MM.1S (cell line): ENCODE measurements at regions not wholly inside any gene's neighbourhood (a gene's known extent, or its start where the extent isn't known, plus 50 kb on each side); places are given as distances from the start of the nearest gene placed in this dataset.

Experiments
- CTCF ChIP-seq: fragments of 300-600 bp; sonication (generic); IDR thresholded peaks from 2 replicates; pipeline ENCODE4 v1.5.1; 2016; ENCODE audit warnings: antibody characterized with exemption, low read length, mixed read lengths
- EZH2 ChIP-seq: fragments of 300-600 bp; sonication (generic); optimal IDR thresholded peaks from 2 replicates; pipeline ENCODE3; 2017; ENCODE audit warnings: low read depth, mild to moderate bottlenecking, antibody characterized with exemption, low read length, mixed read lengths
- EZH2phosphoT487 ChIP-seq: fragments of 300-600 bp; sonication (generic); IDR thresholded peaks from 2 replicates; pipeline ENCODE4 v1.6.1; 2018; ENCODE audit warnings: antibody characterized with exemption, low read length

- TF ChIP-seq CTCF (no peak), EZH2 (no peak), EZH2phosphoT487 (no peak)
These were observed 144.6 kb upstream of the MMADHC start for GRCh38 chr2:149732001-149732685.
